Mucosa of descending colon (tissue), 3 donors: ENCODE measurements at regions not wholly inside any gene's neighbourhood (a gene's known extent, or its start where the extent isn't known, plus 50 kb on each side); places are given as distances from the start of the nearest gene placed in this dataset.

ENCODE experiments used
- ATAC-seq: fragments of 200-7000 bp; cut with Tn5 transposase; one replicate; pipeline ENCODE4 v1.9.1; 2020; ENCODE audit warnings: mild to moderate bottlenecking, moderate library complexity
- DNase-seq, 3 donors: peaks; one replicate each; pipeline ENCODE4 v3.0.0-alpha.2; 2020
- H3K36me3 ChIP-seq: fragments of 200-600 bp; one replicate; pipeline ENCODE4 v1.8.0; 2021; ENCODE audit warnings: low read depth, mild to moderate bottlenecking
- H3K4me1 ChIP-seq: fragments of 200-600 bp; one replicate; pipeline ENCODE4 v1.8.0; 2021; ENCODE audit warnings: low read depth, mild to moderate bottlenecking
- H3K4me3 ChIP-seq: fragments of 200-600 bp; one replicate; pipeline ENCODE4 v1.8.0; 2021; ENCODE audit warnings: mild to moderate bottlenecking
- H3K9me3 ChIP-seq: fragments of 200-600 bp; one replicate; pipeline ENCODE4 v1.8.0; 2021; ENCODE audit warnings: mild to moderate bottlenecking
- CTCF ChIP-seq: fragments of 200-600 bp; IDR thresholded peaks from one replicate; pipeline ENCODE4 v1.8.0; 2022; ENCODE audit warnings: antibody characterized with exemption, mild to moderate bottlenecking
- intact Hi-C, 2 donors: fragments of 100-400 bp; cut with DNase I in 1 of 2; cut with micrococcal nuclease in 1 of 2; formaldehyde crosslinking; loops; one replicate each; pipeline versions ENCODE4 v1.11.0 to v1.11.1; 2022; cut with DNase I, micrococcal nuclease
- donor health status: DM: no; HTN: no; CAD: no; lungs with moderate emphysema.
- donor health status: DM: no; HTN: no; CAD: no.
- donor health status: DM: no; HTN: yes; CAD: no.

DNA sequence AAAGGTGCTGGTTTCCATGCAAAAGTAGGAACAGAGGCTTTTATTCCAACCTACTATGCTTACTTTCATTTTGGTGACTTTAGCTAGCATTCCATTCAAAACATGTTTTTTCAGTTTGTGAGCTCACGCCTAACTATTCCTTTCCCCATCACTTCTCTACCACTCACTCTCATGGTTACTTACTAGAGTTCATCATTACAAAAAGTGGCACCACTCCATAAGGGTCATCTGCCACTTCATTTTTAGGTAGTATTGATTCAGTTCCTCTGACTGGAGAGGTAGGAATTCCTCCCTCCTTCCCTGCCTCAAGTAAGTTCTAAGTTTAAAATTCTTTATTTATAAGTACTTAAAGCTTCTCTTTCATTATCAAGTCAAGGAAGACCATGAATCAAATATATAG lies 543.1 kb downstream of the HTR7 start:
- Histone ChIP-seq H3K4me3 (no peak overlapping the region), H3K4me1 (no peaks in the 10 kb centered on the region), H3K9me3 (no peaks in the 10 kb centered on the region), H3K36me3 (no peaks in the 10 kb centered on the region)
- ATAC-seq: no peak
- DNase-seq: no peak
- intact Hi-C loops: no loop called here
- TF ChIP-seq CTCF: no peak

DNA sequence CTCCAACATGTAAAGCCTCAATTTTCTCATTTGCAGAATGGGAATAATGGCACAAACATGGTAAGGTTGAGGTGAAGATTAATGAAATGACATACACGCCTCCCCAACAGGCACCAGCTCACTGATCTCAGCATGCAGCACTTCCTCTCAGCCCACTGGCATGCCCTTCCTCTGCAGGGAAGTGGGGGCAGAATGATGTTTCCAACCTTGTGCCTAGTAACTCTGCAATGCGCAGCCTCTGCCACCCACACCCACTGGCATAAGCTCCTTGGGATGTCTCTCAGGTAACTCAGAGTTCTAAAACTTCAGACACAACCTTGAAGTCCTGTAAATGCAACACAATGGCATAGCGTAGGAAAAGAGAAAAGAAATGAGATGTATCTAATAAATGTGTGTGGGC lies 540.7 kb downstream of the HTR7 start:
- no peak for DNase-seq
- Histone ChIP-seq H3K36me3 (no peaks in the 10 kb centered on the region), H3K9me3 (no peaks in the 10 kb centered on the region), H3K4me3 (no peak overlapping the region), H3K4me1 (no peaks in the 10 kb centered on the region)
- no peak for TF ChIP-seq CTCF
- ATAC-seq: no peak
- intact Hi-C loops: no loop called here

- intact Hi-C loops: no loop called here
Measured at GRCh38 chr10:90318659-90319058, 539.2 kb downstream of the HTR7 start.

GRCh38 chr10:90319188-90319914 lies 538.5 kb downstream of the HTR7 start:
- no peak for DNase-seq
- H3K4me1 ChIP-seq: no peaks in the 10 kb centered on the region
- H3K9me3 ChIP-seq: no peaks in the 10 kb centered on the region
- intact Hi-C loops: no loop called here
- no peak for ATAC-seq
- H3K4me3 ChIP-seq: no peak overlapping the region
- TF ChIP-seq CTCF: no peak
- no peaks in the 10 kb centered on the region for H3K36me3 ChIP-seq

More at GRCh38 chr10:90318659-90319058, 539.2 kb downstream of the HTR7 start:
- no peak for DNase-seq
- Histone ChIP-seq H3K9me3 (no peaks in the 10 kb centered on the region), H3K4me1 (no peaks in the 10 kb centered on the region), H3K4me3 (no peak overlapping the region), H3K36me3 (no peaks in the 10 kb centered on the region)
- ATAC-seq: no peak
- TF ChIP-seq CTCF: no peak

- no peaks in the 10 kb centered on the region for H3K4me1 ChIP-seq
- TF ChIP-seq CTCF: no peak
- no peaks in the 10 kb centered on the region for H3K36me3 ChIP-seq
- H3K9me3 ChIP-seq: no peaks in the 10 kb centered on the region
- DNase-seq (no peak), ATAC-seq (no peak)
- H3K4me3 ChIP-seq: no peak overlapping the region
- intact Hi-C loops: no loop called here
Measured at GRCh38 chr10:90321132-90321816, 536.6 kb downstream of the HTR7 start.
